OCI-LY3 (cell line): ENCODE measurements at regions not wholly inside any gene's neighbourhood (a gene's known extent, or its start where the extent isn't known, plus 50 kb on each side); places are given as distances from the start of the nearest gene placed in this dataset.
A peak's percentile ranks its signal among the peaks of the same experiment; 100 is the strongest.

Experiments used
- EZH2phosphoT487 ChIP-seq: fragments of 200-600 bp; shearing (Covaris generic); IDR thresholded peaks from 2 replicates; pipeline ENCODE4 v1.6.1; 2018; ENCODE audit warnings: antibody characterized with exemption, mixed run types, low read depth
- TF ChIP-seq, protein P1 (sequence below): fragments of 200-600, 300-600 bp; sonication (generic); IDR thresholded peaks from 2 replicates; pipeline ENCODE4 v1.5.1; 2014; ENCODE audit warnings: antibody characterized with exemption, low read length, low read depth

DNA sequence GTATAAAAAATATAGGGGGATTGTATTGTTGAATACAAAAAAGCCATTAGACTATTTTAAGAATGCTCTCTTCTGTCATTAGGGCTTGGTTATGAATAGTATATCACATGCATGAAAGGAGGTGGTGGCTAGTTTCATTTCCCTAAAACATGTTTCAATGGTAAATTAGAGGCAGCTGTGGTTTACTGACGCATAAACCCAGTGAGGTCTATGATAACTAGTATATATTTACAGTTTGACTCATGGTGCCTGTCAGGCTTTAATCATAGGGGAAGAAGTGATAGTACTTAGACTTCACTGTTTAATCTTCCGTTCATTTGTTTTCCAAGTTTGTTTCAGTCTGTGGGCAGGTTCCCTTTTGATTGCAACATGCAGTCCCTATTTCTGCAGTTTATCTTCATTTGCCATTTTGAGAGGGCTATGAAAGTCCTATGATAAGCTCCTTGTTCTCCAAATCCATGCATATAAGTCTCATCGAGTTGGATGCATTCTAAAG is 55.1 kb upstream of the MAP4K3 start:
- TF ChIP-seq, protein P1, sequence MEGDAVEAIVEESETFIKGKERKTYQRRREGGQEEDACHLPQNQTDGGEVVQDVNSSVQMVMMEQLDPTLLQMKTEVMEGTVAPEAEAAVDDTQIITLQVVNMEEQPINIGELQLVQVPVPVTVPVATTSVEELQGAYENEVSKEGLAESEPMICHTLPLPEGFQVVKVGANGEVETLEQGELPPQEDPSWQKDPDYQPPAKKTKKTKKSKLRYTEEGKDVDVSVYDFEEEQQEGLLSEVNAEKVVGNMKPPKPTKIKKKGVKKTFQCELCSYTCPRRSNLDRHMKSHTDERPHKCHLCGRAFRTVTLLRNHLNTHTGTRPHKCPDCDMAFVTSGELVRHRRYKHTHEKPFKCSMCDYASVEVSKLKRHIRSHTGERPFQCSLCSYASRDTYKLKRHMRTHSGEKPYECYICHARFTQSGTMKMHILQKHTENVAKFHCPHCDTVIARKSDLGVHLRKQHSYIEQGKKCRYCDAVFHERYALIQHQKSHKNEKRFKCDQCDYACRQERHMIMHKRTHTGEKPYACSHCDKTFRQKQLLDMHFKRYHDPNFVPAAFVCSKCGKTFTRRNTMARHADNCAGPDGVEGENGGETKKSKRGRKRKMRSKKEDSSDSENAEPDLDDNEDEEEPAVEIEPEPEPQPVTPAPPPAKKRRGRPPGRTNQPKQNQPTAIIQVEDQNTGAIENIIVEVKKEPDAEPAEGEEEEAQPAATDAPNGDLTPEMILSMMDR = no peak
- peak; percentile 99 for TF ChIP-seq EZH2phosphoT487
